Tibial nerve (tissue), 4 donors: ENCODE measurements at regions not wholly inside any gene's neighbourhood (a gene's known extent, or its start where the extent isn't known, plus 50 kb on each side); places are given as distances from the start of the nearest gene placed in this dataset.

Experiments used
- DNase-seq, 2 donors: peaks; one replicate each; pipeline ENCODE4 v3.0.0-alpha.2; 2019; ENCODE audit warnings: low spot score in 2 of 2
- H3K27ac ChIP-seq, 4 donors: fragments of 200-600 bp; sonication (generic) in 3 of 4; one replicate each; pipeline ENCODE4 v1.5.1; 2017 to 2019; ENCODE audit warnings: mild to moderate bottlenecking in 1 of 4
- H3K27me3 ChIP-seq, 2 donors: fragments of 200-600 bp; sonication (generic) in 1 of 2; one replicate each; pipeline versions ENCODE4 v1.5.1 to v1.6.0; 2017 to 2019
- H3K36me3 ChIP-seq, 3 donors: fragments of 200-600 bp; sonication (generic); one replicate each; pipeline ENCODE4 v1.5.1; 2018 to 2019
- H3K4me1 ChIP-seq, 4 donors: fragments of 200-600 bp; sonication (generic) in 3 of 4; one replicate each; pipeline ENCODE4 v1.5.1; 2017 to 2019
- H3K4me3 ChIP-seq, 4 donors: fragments of 200-600 bp; sonication (generic) in 3 of 4; one replicate each; pipeline ENCODE4 v1.5.1; 2017 to 2019; ENCODE audit warnings: mild to moderate bottlenecking in 1 of 4, moderate library complexity in 1 of 4
- H3K9me3 ChIP-seq, 4 donors: fragments of 200-600 bp; sonication (generic) in 3 of 4; one replicate each; pipeline ENCODE4 v1.5.1; 2017 to 2019
- CTCF ChIP-seq, 5 experiments: fragments of 200-600 bp in 3 of 5; fragments of 450-650 bp in 2 of 5; sonication (generic) in 3 of 5; IDR thresholded peaks; one replicate each; pipeline ENCODE4 v1.5.1; 2016 to 2019; ENCODE audit warnings: antibody characterized with exemption in 5 of 5, mild to moderate bottlenecking in 3 of 5, moderate library complexity in 2 of 5
- EP300 ChIP-seq, 2 donors: sonication (generic); formaldehyde crosslinking; IDR thresholded peaks; one replicate each; pipeline ENCODE4 v1.6.1; 2017; ENCODE audit warnings: antibody characterized with exemption in 2 of 2, mild to moderate bottlenecking in 1 of 2
- POLR2A ChIP-seq, 2 donors: fragments of 450-650 bp; IDR thresholded peaks; one replicate each; pipeline ENCODE4 v1.6.1; 2017; ENCODE audit warnings: antibody characterized with exemption in 2 of 2, mild to moderate bottlenecking in 2 of 2, moderate library complexity in 2 of 2
- WGBS, 2 donors: methylation state at CpG; one replicate each; pipeline ENCODE4 v1.1.5; 2018; 5-methylcytosine and 5-hydroxymethylcytosine counted together

- Histone ChIP-seq H3K36me3 (no peaks in the 10 kb centered on the region), H3K4me3 (no peak overlapping the region), H3K27ac (no peak overlapping the region), H3K9me3 (peaks cover 0 to 14% (median 0%) of the 10 kb centered on the region in 4 donors), H3K4me1 (no peaks in the 10 kb centered on the region), H3K27me3 (no peaks in the 10 kb centered on the region)
- no peak for DNase-seq
- TF ChIP-seq POLR2A (IDR thresholded peaks at IDR 0.05): no peak
- no peak for TF ChIP-seq CTCF (IDR thresholded peaks at IDR 0.05)
- TF ChIP-seq EP300 (IDR thresholded peaks at IDR 0.05): no peak
- WGBS, 2 donors: 96 to 100% methylated on average over 2 of the region's 2 CpGs
Measured at GRCh38 chr2:32887125-32887524, 59.6 kb upstream of the LTBP1 start.

GRCh38 chr2:32894119-32894728, 52.5 kb upstream of the LTBP1 start:
- WGBS, 2 donors: 82 to 89% methylated on average over 4 of the region's 4 CpGs
- DNase-seq: no peak

GRCh38 chr2:32895424-32895823, 51.3 kb upstream of the LTBP1 start:
- DNase-seq: no peak
- WGBS, 2 donors: 80 to 94% methylated on average over 1 of the region's 1 CpG
- H3K27me3 ChIP-seq: no peaks in the 10 kb centered on the region

More at GRCh38 chr2:32894119-32894728, 52.5 kb upstream of the LTBP1 start:
- H3K4me1 ChIP-seq: no peaks in the 10 kb centered on the region
- H3K27ac ChIP-seq: no peak overlapping the region
- peaks cover 0 to 8% (median 0%) of the 10 kb centered on the region in 4 donors for H3K9me3 ChIP-seq
- H3K4me3 ChIP-seq: no peak overlapping the region
- TF ChIP-seq POLR2A (IDR thresholded peaks at IDR 0.05) (no peak), CTCF (IDR thresholded peaks at IDR 0.05) (no peak), EP300 (IDR thresholded peaks at IDR 0.05) (no peak)
- no peaks in the 10 kb centered on the region for H3K36me3 ChIP-seq
- no peaks in the 10 kb centered on the region for H3K27me3 ChIP-seq

More at GRCh38 chr2:32895424-32895823, 51.3 kb upstream of the LTBP1 start:
- TF ChIP-seq EP300 (IDR thresholded peaks at IDR 0.05) (no peak), CTCF (IDR thresholded peaks at IDR 0.05) (no peak), POLR2A (IDR thresholded peaks at IDR 0.05) (no peak)
- H3K36me3 ChIP-seq: no peaks in the 10 kb centered on the region
- peaks cover 0 to 8% (median 0%) of the 10 kb centered on the region in 4 donors for H3K9me3 ChIP-seq
- H3K27ac ChIP-seq: no peak overlapping the region
- H3K4me3 ChIP-seq: no peak overlapping the region
- H3K4me1 ChIP-seq: no peaks in the 10 kb centered on the region
